ENCODE measurements at regions not wholly inside any gene's neighbourhood (a gene's known extent, or its start where the extent isn't known, plus 50 kb on each side); places are given as distances from the start of the nearest gene placed in this dataset.
A peak's percentile ranks its signal among the peaks of the same experiment; 100 is the strongest.
"Not testable (repeated sequence)": the region's sequence is repeated elsewhere in the genome, so short reads cannot be mapped to it uniquely, and the experiment has no call there.

- H3K27ac ChIP-seq = peak overlapping the region in 1 of 2 donors; percentile 29
- peak; percentile 79 to 84 for DNase-seq
- no peak for TF ChIP-seq CTCF (IDR thresholded peaks at IDR 0.05)
Measured at GRCh38 chr5:67636091-67636490, 439.5 kb upstream of the CD180 start.

GRCh38 chr5:67627079-67627478 lies 430.5 kb upstream of the CD180 start:
- DNase-seq; H3K36me3 ChIP-seq; intact Hi-C loops (cut with DNase I; ENCODE audit: low total_unique reads): not testable (repeated sequence)

More at GRCh38 chr5:67636091-67636490, 439.5 kb upstream of the CD180 start:
- Histone ChIP-seq H3K27me3 (no peaks in the 10 kb centered on the region), H3K4me1 (peaks cover 0 to 34% (median 5%) of the 10 kb centered on the region in 4 donors), H3K9me3 (no peaks in the 10 kb centered on the region), H3K4me3 (no peak overlapping the region), H3K36me3 (no peaks in the 10 kb centered on the region)
- intact Hi-C loops (cut with DNase I; ENCODE audit: low total_unique reads) = no loop called here

GRCh38 chr5:67623078-67623477 lies 426.5 kb upstream of the CD180 start:
- Histone ChIP-seq H3K4me3 (no peak overlapping the region), H3K27me3 (no peaks in the 10 kb centered on the region), H3K27ac (no peak overlapping the region), H3K36me3 (no peaks in the 10 kb centered on the region), H3K9me3 (peaks cover 0 to 4% (median 0%) of the 10 kb centered on the region in 3 donors), H3K4me1 (no peaks in the 10 kb centered on the region)
- no peak for TF ChIP-seq CTCF (IDR thresholded peaks at IDR 0.05)
- intact Hi-C loops (cut with DNase I; ENCODE audit: low total_unique reads) = no loop called here
- no peak for DNase-seq

More at GRCh38 chr5:67627079-67627478, 430.5 kb upstream of the CD180 start:
- H3K27me3 ChIP-seq, H3K4me1 ChIP-seq, H3K9me3 ChIP-seq, H3K27ac ChIP-seq, H3K4me3 ChIP-seq: not testable (repeated sequence)

- H3K27ac ChIP-seq = no peak overlapping the region
- intact Hi-C loops (cut with DNase I; ENCODE audit: low total_unique reads) = no loop called here
- DNase-seq = no peak
- H3K27me3 ChIP-seq = no peaks in the 10 kb centered on the region
- H3K4me3 ChIP-seq = no peak overlapping the region
- H3K4me1 ChIP-seq = no peaks in the 10 kb centered on the region
- no peak for TF ChIP-seq CTCF (IDR thresholded peaks at IDR 0.05)
- H3K36me3 ChIP-seq = no peaks in the 10 kb centered on the region
- no peaks in the 10 kb centered on the region for H3K9me3 ChIP-seq
Measured at GRCh38 chr5:67620424-67621397, 424.1 kb upstream of the CD180 start.

- TF ChIP-seq CTCF (IDR thresholded peaks at IDR 0.05) = no peak
- intact Hi-C loops (cut with DNase I; ENCODE audit: low total_unique reads) = no loop called here
- Histone ChIP-seq H3K36me3 (no peaks in the 10 kb centered on the region), H3K4me1 (no peaks in the 10 kb centered on the region), H3K4me3 (no peak overlapping the region), H3K27me3 (no peaks in the 10 kb centered on the region), H3K27ac (no peak overlapping the region), H3K9me3 (no peaks in the 10 kb centered on the region)
- DNase-seq = no peak
Measured at GRCh38 chr5:67619636-67620035, 423.0 kb upstream of the CD180 start.

- intact Hi-C loops (cut with DNase I; ENCODE audit: low total_unique reads) = no loop called here
- H3K9me3 ChIP-seq = no peaks in the 10 kb centered on the region
- DNase-seq = no peak
- no peaks in the 10 kb centered on the region for H3K36me3 ChIP-seq
- TF ChIP-seq CTCF (IDR thresholded peaks at IDR 0.05) = no peak
- H3K27ac ChIP-seq = no peak overlapping the region
- no peak overlapping the region for H3K4me3 ChIP-seq
- no peaks in the 10 kb centered on the region for H3K4me1 ChIP-seq
- no peaks in the 10 kb centered on the region for H3K27me3 ChIP-seq
Measured at GRCh38 chr5:67619235-67619634, 422.6 kb upstream of the CD180 start.

Measured in tibial artery (tissue), 4 donors.